ENCODE measurements at regions not wholly inside any gene's neighbourhood (a gene's known extent, or its start where the extent isn't known, plus 50 kb on each side); places are given as distances from the start of the nearest gene placed in this dataset.

DNA sequence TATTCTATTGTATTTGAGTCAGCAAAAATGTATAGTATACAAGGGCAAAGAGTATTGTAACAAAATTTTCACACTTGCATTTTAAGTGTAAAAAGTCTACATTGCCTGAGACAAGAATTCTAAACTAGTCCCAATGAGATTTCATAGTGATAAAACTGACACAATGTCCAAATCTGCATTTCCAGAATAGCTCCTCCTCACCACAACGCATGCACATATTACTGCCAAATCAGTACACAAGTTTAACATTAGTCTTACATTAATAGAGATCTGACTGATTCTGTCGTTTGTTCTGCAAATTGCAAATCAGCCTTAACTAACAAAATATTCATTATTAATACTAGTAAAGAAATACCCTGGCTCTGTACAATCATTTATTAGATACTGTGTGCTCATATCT, 222.2 kb upstream of the NEIL3 start:
- no peak for TF ChIP-seq EZH2 (IDR thresholded peaks at IDR 0.05; ENCODE audit: borderline replicate concordance, low read depth, low read length, severe bottlenecking)
- no peak for TF ChIP-seq CTCF (IDR thresholded peaks at IDR 0.05; ENCODE audit: extremely low read depth in 1 of 2, insufficient read depth in 1 of 2, low read depth in 1 of 2, low read length in 2 of 2)
- TF ChIP-seq MYC (IDR thresholded peaks at IDR 0.05; ENCODE audit: low read depth, low read length) = no peak
- TF ChIP-seq POLR2A (IDR thresholded peaks at IDR 0.05; ENCODE audit: low read depth, low read length) = no peak
